Neural progenitor cell (in vitro differentiated cells): ENCODE measurements at regions not wholly inside any gene's neighbourhood (a gene's known extent, or its start where the extent isn't known, plus 50 kb on each side); places are given as distances from the start of the nearest gene placed in this dataset.
"Not testable (repeated sequence)": the region's sequence is repeated elsewhere in the genome, so short reads cannot be mapped to it uniquely, and the experiment has no call there.

Experiments
- DNase-seq: peaks from one replicate; pipeline ENCODE4 v3.0.0-alpha.2; 2016; ENCODE audit warnings: low spot score
- H2AFZ ChIP-seq: fragments of 200-600 bp; sonication (generic); replicated peaks from 2 replicates; pipeline ENCODE4 v1.6.1; 2016; ENCODE audit warnings: antibody characterized with exemption
- H3F3A ChIP-seq: fragments of 200-600 bp; sonication (generic); 2 replicates; pipeline ENCODE4 v1.6.1; 2016; ENCODE audit warnings: antibody characterized with exemption, low read depth
- H3K27ac ChIP-seq: fragments of 200-600 bp; sonication (generic); 2 replicates; pipeline ENCODE4 v1.5.1; 2016; ENCODE audit warnings: mild to moderate bottlenecking
- H3K27me3 ChIP-seq: fragments of 200-600 bp; sonication (generic); 2 replicates; pipeline ENCODE4 v1.6.1; 2016; ENCODE audit warnings: mild to moderate bottlenecking, moderate library complexity
- H3K36me3 ChIP-seq: fragments of 200-600 bp; sonication (generic); 2 replicates; pipeline ENCODE4 v1.5.1; 2016
- H3K4me1 ChIP-seq: fragments of 200-600 bp; sonication (generic); 2 replicates; pipeline ENCODE4 v1.6.1; 2016; ENCODE audit warnings: mixed run types
- H3K4me2 ChIP-seq: fragments of 200-600 bp; sonication (generic); 2 replicates; pipeline ENCODE4 v1.6.1; 2016
- H3K4me3 ChIP-seq: fragments of 200-600 bp; sonication (generic); 2 replicates; pipeline ENCODE4 v1.5.1; 2016
- H3K79me2 ChIP-seq: fragments of 200-600 bp; sonication (generic); 2 replicates; pipeline ENCODE4 v1.6.1; 2016; ENCODE audit warnings: low read depth
- H3K9ac ChIP-seq: fragments of 200-600 bp; sonication (generic); 2 replicates; pipeline ENCODE4 v1.6.1; 2016
- H3K9me3 ChIP-seq: fragments of 200-600 bp; sonication (generic); 2 replicates; pipeline ENCODE4 v1.5.1; 2016; ENCODE audit warnings: low read depth
- H4K20me1 ChIP-seq: fragments of 200-600 bp; sonication (generic); 2 replicates; pipeline ENCODE4 v1.6.1; 2016; ENCODE audit warnings: low read depth
- H3K27ac Mint-ChIP-seq: 3 replicates; pipeline ENCODE4 v1.8.0; 2021; ENCODE audit warnings: mixed read lengths
- H3K27me3 Mint-ChIP-seq: 2 replicates; pipeline ENCODE4 v1.8.0; 2022; ENCODE audit warnings: low read depth, mild to moderate bottlenecking, inconsistent platforms, moderate library complexity, mixed read lengths; ENCODE audit not compliant: insufficient read depth
- H3K36me3 Mint-ChIP-seq: 3 replicates; pipeline ENCODE4 v1.8.0; 2021; ENCODE audit warnings: mixed read lengths
- H3K4me1 Mint-ChIP-seq: 3 replicates; pipeline ENCODE4 v1.8.0; 2021; ENCODE audit warnings: mixed read lengths
- H3K4me3 Mint-ChIP-seq: 3 replicates; pipeline ENCODE4 v1.8.0; 2021; ENCODE audit warnings: mild to moderate bottlenecking, moderate library complexity, mixed read lengths
- H3K9me3 Mint-ChIP-seq: 3 replicates; pipeline ENCODE4 v1.8.0; 2020; ENCODE audit warnings: mixed read lengths
- EZH2 ChIP-seq: fragments of 200-600 bp; sonication (generic); IDR thresholded peaks from 2 replicates; pipeline ENCODE4 v1.6.1; 2017; ENCODE audit warnings: antibody characterized with exemption, mild to moderate bottlenecking, moderate library complexity
- EZH2phosphoT487 ChIP-seq: fragments of 200-600 bp; sonication (generic); IDR thresholded peaks from 2 replicates; pipeline ENCODE4 v1.6.1; 2017; ENCODE audit warnings: antibody characterized with exemption
- TF ChIP-seq, protein P1 (sequence below): fragments of 200-600 bp; sonication (generic); IDR thresholded peaks from 2 replicates; pipeline ENCODE4 v1.5.1; 2017; ENCODE audit warnings: antibody characterized with exemption, mild to moderate bottlenecking

DNA sequence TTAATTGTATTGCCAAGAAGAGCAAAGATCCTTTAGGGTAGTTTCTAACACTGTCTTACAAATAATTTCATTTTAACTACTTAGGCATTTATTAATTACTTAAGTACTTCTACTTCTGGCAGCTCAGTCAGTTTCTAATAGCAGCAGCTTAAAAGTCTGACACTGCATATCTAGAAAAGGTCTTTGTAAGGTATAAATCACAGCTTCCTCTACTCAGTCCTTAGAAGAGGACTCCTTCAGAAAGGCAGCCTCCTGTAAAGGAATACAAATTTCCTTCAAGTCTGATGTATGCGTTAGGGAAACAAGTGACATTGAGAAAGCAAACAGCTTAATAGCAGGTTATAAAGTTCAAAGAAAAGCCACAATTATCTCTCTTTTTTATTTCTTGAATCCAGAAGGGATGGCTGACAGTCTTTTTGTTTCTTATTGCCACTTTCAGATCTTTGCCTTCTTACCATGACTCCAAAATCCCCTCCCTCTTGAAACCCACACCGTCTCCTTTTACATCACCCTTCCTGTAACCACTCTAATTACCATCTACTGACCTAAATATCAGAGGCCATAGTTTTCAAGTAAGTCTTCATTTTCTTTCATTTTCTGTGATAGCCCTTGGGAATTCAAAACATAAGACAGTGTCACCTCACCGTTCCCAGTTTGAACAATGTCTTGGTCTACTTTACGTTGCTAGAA, 109.5 kb downstream of the CGGBP1 start:
- H3K9me3 ChIP-seq = no peaks in the 10 kb centered on the region
- H3K27me3 ChIP-seq = no peaks in the 10 kb centered on the region
- H3K9ac ChIP-seq = no peak overlapping the region
- no peaks in the 10 kb centered on the region for H4K20me1 ChIP-seq
- no peak overlapping the region for H3K27ac Mint-ChIP-seq
- no peaks in the 10 kb centered on the region for H3K4me1 Mint-ChIP-seq
- H3K36me3 ChIP-seq = no peaks in the 10 kb centered on the region
- no peaks in the 10 kb centered on the region for H3K79me2 ChIP-seq
- H3F3A ChIP-seq = no peaks in the 10 kb centered on the region
- TF ChIP-seq, protein P1, sequence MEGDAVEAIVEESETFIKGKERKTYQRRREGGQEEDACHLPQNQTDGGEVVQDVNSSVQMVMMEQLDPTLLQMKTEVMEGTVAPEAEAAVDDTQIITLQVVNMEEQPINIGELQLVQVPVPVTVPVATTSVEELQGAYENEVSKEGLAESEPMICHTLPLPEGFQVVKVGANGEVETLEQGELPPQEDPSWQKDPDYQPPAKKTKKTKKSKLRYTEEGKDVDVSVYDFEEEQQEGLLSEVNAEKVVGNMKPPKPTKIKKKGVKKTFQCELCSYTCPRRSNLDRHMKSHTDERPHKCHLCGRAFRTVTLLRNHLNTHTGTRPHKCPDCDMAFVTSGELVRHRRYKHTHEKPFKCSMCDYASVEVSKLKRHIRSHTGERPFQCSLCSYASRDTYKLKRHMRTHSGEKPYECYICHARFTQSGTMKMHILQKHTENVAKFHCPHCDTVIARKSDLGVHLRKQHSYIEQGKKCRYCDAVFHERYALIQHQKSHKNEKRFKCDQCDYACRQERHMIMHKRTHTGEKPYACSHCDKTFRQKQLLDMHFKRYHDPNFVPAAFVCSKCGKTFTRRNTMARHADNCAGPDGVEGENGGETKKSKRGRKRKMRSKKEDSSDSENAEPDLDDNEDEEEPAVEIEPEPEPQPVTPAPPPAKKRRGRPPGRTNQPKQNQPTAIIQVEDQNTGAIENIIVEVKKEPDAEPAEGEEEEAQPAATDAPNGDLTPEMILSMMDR = no peak
- no peak for TF ChIP-seq EZH2
- DNase-seq = no peak
- H3K27me3 Mint-ChIP-seq = no peaks in the 10 kb centered on the region
- H2AFZ ChIP-seq = no peak overlapping the region
- no peaks in the 10 kb centered on the region for H3K36me3 Mint-ChIP-seq
- no peak overlapping the region for H3K4me2 ChIP-seq
- H3K4me3 ChIP-seq = no peak overlapping the region
- H3K27ac ChIP-seq = no peak overlapping the region
- no peak overlapping the region for H3K4me3 Mint-ChIP-seq
- no peaks in the 10 kb centered on the region for H3K9me3 Mint-ChIP-seq
- no peaks in the 10 kb centered on the region for H3K4me1 ChIP-seq

DNA sequence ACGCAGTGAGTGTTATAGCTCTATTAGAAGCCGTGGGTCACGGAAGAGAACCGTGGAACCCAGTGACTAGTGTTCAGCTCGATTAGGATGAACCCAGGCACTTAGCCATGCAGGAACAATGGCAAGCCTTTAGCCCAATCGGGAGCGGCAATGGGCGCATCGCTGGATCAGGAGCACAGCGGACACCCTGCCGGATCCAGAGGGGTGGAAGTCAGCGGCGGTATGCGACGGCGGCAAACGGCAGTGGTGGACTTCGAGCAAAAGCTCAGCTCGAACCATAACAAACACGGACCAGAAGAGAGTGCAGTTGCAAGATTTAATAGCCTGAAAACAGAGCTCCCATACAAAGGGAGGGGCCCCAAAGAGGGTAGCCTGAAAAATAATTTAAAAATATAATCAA, 112.8 kb downstream of the CGGBP1 start:
- not testable (repeated sequence) for H3K27ac Mint-ChIP-seq, H3K36me3 Mint-ChIP-seq, H3K4me1 ChIP-seq, H3K4me3 Mint-ChIP-seq, H3K36me3 ChIP-seq, H3K4me3 ChIP-seq, H3K9me3 ChIP-seq, H3K9ac ChIP-seq, H3K79me2 ChIP-seq, H3K27me3 ChIP-seq, DNase-seq, H3K9me3 Mint-ChIP-seq, H3F3A ChIP-seq, H3K27ac ChIP-seq, H4K20me1 ChIP-seq, H2AFZ ChIP-seq, H3K4me1 Mint-ChIP-seq, H3K27me3 Mint-ChIP-seq, H3K4me2 ChIP-seq

- H3K9me3 Mint-ChIP-seq = not testable (repeated sequence)
Observed at GRCh38 chr3:87942256-87942655, 116.5 kb downstream of the CGGBP1 start.

DNA sequence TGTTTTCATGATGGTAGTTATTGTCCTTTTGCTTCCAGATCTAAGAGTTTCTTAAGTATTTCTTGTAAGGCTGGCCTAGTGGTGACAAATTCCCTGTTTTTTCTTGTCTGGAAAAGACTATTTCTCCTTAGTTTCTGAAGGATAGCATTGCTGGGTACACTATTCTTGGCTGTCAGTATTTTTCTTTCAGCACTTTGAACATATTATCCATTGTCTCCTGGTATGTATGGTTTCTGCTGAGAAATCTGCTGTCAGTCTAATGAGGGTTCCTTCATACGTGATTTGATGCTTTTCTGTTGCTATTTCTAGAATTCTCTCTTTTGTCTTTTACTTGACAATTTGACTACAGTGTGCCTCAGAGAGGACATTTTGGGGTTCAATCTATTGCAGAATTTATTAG, 134.3 kb downstream of the CGGBP1 start:
- no peak overlapping the region for H3K4me2 ChIP-seq
- no peak for DNase-seq
- H2AFZ ChIP-seq = no peak overlapping the region
- H3K79me2 ChIP-seq = no peaks in the 10 kb centered on the region
- no peak for TF ChIP-seq EZH2
- TF ChIP-seq, protein P1 = no peak
- TF ChIP-seq EZH2phosphoT487 = no peak
- no peaks in the 10 kb centered on the region for H3K4me1 ChIP-seq
- Mint-ChIP-seq H3K9me3 (peaks cover 17% of the 10 kb centered on the region), H3K4me3 (no peak overlapping the region), H3K36me3 (no peaks in the 10 kb centered on the region), H3K27me3 (peaks cover 2% of the 10 kb centered on the region), H3K27ac (no peak overlapping the region), H3K4me1 (no peaks in the 10 kb centered on the region)
- no peaks in the 10 kb centered on the region for H3K36me3 ChIP-seq
- no peak overlapping the region for H3K4me3 ChIP-seq
- peaks cover 10% of the 10 kb centered on the region for H3K9me3 ChIP-seq
- H4K20me1 ChIP-seq = no peaks in the 10 kb centered on the region
- H3F3A ChIP-seq = peaks cover 3% of the 10 kb centered on the region
- H3K27ac ChIP-seq = no peak overlapping the region
- no peak overlapping the region for H3K9ac ChIP-seq
- no peaks in the 10 kb centered on the region for H3K27me3 ChIP-seq

More at GRCh38 chr3:87942256-87942655, 116.5 kb downstream of the CGGBP1 start:
- H3K4me3 Mint-ChIP-seq, H3K27me3 Mint-ChIP-seq, H3K27ac ChIP-seq, H3K4me1 ChIP-seq, H3K4me2 ChIP-seq, H3K27me3 ChIP-seq, H3K4me1 Mint-ChIP-seq, H3K9me3 ChIP-seq, H3F3A ChIP-seq, H3K36me3 Mint-ChIP-seq, H3K36me3 ChIP-seq, H4K20me1 ChIP-seq, H3K4me3 ChIP-seq, H3K79me2 ChIP-seq, DNase-seq, H3K27ac Mint-ChIP-seq, H3K9ac ChIP-seq, H2AFZ ChIP-seq: not testable (repeated sequence)
